Stimulated activated CD4-positive, alpha-beta T cell treated with anti-CD3 and anti-CD28 coated beads, Interleukin-2, amount 100 ng/mL, for 4 hours (primary cell): ENCODE measurements at regions not wholly inside any gene's neighbourhood (a gene's known extent, or its start where the extent isn't known, plus 50 kb on each side); places are given as distances from the start of the nearest gene placed in this dataset.

Experiments used
- DNase-seq: peaks from one replicate; pipeline ENCODE4 v3.0.0-alpha.2; 2020; ENCODE audit warnings: low read depth

DNA sequence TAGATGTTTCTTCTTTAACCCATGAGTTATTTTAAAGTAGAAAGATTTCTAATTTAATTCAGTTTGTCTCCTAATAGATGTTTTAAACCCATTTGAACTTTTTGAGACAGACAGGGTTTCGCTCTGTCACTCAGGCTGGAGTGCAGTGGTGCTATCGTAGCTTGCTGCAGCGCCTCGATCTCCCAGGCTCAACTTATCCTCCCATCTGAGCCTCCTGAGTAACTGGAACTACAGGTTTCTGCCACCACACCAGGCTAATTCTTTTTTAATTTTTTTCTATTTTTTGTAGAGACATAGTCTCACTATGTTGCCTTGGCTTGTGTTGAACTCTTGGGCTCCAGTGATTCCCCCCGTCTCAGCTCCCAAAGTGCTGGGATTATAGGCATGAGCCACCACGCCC, 53.0 kb upstream of the RAB18 start:
- DNase-seq: no peak

- DNase-seq: no peak
These were observed 53.9 kb upstream of the RAB18 start for GRCh38 chr10:27450225-27450624.

- no peak for DNase-seq
These were observed 54.5 kb upstream of the RAB18 start for GRCh38 chr10:27449571-27449970.

DNA sequence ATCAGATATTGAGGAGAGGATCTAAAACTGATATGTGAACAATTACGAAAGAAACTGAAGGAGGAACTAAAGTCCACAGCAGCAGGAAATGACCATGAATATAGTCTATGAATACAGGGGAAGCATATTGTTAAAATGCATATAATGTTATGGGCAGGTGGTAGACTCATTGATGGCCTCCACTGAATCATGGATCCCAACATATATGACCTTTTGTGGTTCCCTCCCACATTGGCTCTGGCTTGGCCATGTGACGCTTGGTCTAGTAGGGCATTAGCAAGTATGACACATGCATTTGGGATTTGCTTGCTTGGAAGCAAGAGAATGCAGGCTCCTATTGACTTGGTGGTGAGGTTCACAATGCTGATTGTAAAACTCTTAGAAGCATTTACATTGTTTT, 55.2 kb upstream of the RAB18 start:
- no peak for DNase-seq

DNA sequence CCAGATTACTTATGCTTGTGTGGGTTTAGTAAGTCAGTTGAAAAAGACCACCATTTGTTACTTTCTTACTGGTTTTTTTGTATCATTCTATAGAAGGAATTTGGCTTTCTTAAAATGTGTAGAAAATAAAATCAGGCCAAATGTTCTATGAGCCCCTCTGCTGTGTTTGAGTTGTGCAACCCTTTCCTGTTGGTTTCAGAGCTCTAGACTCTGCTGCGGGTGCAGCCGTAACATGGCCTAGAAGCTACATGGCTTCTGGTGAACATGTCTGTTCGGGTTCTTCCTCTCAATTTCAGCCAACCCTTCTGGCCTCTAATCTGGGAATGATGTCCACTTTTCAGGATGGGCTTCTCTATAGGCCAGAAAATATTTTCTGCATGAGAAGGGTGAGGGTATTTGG, 56.6 kb upstream of the RAB18 start:
- DNase-seq: no peak

DNA sequence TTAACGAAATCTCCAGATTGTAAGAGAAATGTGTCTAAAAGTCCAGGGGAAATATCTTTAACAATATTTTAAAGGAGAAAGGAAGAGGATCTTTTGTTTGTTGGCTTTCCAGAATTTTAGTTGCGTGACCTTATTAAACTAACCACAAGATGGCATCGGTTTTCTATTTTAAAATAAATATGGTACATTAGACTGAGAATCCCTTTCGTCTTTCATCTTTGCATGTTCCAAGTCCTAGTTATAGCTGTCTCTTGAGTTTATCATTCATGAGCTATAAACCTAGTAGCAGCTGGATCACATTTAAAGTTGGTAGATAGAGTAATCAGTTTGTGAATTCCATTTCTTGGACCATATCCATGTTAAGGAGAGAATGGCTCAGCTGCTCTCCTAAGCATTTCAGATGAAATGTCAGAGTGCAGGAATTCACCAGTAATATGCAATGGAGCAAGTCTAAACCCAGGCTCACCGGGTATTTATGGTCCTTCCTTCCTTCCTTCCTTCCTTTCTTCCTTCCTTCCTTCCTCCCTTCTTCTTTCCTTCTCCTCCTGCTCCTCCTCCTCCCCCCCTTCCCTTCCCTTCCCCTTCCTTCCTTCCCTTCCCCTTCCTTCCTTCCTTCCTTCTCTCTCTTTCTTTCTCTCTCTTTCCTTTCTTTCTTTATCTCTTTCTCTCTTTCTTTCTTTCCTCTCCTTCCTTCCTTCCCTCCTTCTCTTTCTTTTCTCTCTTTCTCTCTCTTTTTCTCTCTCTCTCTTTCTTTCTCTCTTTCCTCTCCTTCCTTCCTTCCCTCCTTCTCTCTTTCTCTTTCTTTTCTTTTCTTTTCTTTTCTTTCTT, 57.8 kb upstream of the RAB18 start:
- DNase-seq: no peak

- DNase-seq: no peak
These were observed 59.0 kb upstream of the RAB18 start for GRCh38 chr10:27445070-27445469.

DNA sequence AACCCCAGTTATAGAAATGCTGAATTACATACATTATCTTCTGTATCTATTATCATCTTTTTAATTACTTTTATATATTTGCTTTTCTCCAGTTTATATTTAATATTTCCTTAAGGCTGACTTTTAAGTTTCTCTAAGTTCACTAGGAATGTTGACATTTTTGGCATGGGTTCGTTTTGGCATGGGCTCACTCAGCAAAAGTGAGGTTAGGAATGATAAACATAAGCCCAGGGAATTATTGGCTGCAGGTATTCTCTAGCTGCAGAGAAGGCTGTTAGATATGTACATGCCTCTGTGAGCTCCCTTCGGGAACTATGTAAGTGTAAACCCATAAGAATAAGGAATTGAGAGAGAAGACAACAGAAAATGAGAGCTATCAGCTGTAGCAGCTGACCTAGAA, 63.6 kb upstream of the RAB18 start:
- no peak for DNase-seq

GRCh38 chr10:27440021-27440420, 64.1 kb upstream of the RAB18 start:
- no peak for DNase-seq

DNA sequence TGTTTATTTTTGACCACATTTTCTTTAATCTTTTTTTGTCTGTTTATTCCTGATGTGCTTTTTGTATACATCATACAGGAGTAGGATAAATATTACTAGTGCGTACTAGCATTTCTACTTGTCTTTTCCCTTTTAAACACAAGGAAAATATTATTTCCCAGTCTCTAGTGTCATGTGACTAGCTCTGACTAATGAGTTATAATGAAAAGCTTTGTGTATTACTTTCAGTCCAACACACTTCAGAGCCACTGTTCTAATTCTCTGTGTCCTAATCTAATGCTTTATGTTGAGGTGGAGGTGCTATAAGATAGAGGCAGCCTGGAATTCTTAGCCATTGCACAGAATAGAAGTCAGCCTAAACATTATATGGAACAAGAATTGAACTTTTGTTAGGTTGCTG, 65.0 kb upstream of the RAB18 start:
- DNase-seq: no peak

- no peak for DNase-seq
These were observed 66.3 kb upstream of the RAB18 start for GRCh38 chr10:27437775-27438174.

DNA sequence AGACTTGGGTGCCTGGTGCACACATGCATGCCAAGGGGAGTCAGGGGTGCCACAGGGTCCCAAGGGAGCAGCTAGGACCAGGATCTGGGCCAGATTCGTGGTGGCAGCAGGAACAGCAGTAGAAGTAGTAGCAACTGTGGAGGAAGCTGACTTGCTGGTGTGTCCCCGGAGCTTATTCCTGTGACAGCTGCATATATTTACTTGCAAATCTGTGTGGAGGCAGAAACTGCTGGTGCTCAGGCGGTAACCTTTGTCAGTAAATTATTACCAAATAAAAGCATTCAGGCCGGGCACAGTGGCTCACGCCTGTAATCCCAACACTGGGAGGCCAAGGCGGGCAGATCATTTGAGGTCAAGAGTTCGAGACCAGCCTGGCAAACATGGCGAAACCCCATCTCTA, 67.4 kb upstream of the RAB18 start:
- DNase-seq: no peak

- no peak for DNase-seq
These were observed 70.1 kb upstream of the RAB18 start for GRCh38 chr10:27433976-27434375.

DNA sequence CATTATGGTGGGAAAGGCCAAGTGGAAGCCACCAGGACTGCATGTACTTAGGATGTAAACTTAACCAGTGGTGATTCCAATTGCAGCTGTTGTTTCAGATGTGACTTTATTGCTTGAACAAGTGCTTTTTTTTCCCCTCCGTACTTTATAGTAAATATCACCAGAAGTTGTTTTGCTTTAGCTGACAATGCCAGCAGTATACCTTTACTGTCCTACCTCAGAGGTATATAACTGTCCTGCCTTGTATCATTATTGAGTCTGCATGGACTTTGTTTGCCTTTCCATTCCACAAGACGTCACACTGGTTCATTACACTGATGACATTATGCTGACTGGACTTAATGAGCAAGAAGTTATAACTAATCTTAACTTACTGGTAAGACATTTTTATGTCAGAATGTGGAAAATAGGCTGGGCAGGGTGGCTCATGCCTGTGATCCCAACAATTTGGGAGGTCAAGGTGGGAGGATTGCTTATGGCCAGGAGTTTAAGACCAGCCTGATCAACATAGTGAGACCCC, 77.1 kb upstream of the RAB18 start:
- no peak for DNase-seq

DNA sequence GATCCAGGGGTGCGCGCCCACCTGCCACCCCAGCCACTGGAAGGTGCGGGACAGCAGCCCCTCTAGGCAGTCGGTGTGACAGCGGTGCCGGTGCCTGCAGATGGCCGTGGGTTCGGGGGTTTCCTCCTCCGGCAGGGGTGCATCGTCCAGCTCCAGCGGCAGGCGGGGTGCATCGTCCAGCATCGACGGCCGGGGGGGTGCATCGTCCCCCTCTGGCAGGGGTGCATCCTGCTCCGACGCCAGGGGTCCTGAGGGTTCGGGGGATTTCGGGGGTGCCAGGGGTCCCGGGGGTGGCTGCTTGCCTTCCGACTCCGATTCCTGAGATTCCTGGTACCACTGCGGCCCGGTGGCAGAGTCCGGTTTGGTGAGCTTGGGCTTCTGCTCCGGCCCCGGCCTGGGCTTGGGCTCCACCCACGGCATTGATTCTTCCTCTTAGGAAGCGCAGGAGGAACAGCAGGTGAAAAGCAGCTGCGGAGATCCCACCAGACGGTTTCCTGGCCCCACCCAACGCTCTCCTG, 90.2 kb upstream of the RAB18 start:
- no peak for DNase-seq

DNA sequence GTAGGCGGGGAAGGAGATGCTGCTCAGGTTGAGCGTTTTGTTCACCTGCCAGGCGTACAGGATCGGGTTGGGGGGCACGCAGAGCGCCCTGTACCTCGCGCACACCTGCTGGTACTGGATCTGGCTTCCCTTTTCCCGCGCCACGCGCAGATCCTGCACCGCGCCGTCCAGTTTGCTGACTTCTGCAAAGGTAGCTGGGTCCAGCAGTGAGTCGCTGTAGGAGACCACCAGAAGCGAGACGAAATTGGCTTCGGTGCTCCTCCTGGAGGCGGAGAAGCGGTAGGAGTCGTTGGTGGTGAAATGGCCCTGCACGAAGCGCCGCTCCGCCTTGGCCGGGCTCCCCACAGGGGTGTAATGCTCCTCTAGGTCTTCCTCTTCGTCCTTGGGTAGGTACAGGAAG, 90.7 kb upstream of the RAB18 start:
- no peak for DNase-seq

DNA sequence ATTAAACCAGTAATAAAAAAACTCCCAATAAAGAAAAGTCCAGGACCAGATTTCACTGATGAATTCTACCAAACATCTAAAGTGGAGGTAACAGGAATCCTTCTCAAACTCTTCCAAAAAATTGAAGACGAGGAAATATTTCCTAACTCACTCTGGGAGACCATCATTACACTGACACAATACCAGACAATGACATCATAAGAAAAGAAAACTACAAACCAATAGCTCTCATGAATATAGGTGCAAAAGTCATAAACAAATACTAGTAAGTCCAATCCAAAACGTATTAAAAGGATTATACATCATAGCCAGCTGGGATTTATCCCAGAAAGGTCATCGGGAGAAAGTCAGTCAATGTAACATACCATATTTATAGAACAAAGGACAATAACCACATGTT, 94.0 kb upstream of the RAB18 start:
- DNase-seq: no peak

- no peak for DNase-seq
These were observed 96.8 kb upstream of the RAB18 start for GRCh38 chr10:27407271-27407670.

GRCh38 chr10:27399871-27400270, 104.2 kb upstream of the RAB18 start:
- DNase-seq: no peak

GRCh38 chr10:27393961-27394360, 110.1 kb upstream of the RAB18 start:
- no peak for DNase-seq

DNA sequence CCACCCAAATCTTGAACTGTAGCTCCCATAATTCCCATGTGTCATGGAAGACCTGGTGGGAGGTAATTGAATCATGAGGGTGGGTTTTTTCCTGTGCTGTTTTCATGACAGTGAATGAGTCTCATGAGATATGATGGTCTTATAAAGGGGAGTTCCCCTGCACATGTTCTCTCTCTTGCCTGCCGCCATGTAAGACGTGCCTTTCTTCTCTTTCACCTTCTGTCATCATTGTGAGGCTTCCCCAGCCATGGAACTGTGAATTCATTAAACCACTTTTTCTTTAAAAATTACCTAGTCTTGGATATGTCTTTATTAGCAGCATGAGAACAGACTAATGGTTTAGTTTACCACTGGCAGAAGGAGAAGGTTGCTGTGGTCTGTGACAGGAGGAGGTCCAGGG, 111.5 kb upstream of the RAB18 start:
- no peak for DNase-seq

GRCh38 chr10:27391916-27392315, 112.2 kb upstream of the RAB18 start:
- no peak for DNase-seq

GRCh38 chr10:27391325-27391724, 112.8 kb upstream of the RAB18 start:
- DNase-seq: no peak

DNA sequence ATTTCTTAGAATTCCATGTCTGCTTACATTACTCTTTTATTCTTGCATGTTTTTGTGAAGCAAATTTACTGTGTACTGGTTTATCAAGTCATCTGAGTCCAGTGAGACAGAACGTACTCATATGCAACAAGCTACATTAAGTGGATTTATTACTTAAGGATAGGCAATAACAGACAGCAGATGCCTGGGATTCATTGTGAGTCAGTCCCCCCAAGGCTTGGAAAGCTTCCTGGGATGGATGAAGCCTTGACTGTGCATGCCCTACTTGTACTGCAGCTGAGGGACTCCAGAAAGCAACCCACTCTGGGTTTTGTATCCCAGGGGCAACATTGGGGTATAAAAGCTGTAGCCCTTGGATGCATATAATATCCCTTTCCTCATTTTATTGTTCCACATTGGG, 113.4 kb upstream of the RAB18 start:
- no peak for DNase-seq
